ENCODE measurements at regions not wholly inside any gene's neighbourhood (a gene's known extent, or its start where the extent isn't known, plus 50 kb on each side); places are given as distances from the start of the nearest gene placed in this dataset.
"Not testable (repeated sequence)": the region's sequence is repeated elsewhere in the genome, so short reads cannot be mapped to it uniquely, and the experiment has no call there.

DNA sequence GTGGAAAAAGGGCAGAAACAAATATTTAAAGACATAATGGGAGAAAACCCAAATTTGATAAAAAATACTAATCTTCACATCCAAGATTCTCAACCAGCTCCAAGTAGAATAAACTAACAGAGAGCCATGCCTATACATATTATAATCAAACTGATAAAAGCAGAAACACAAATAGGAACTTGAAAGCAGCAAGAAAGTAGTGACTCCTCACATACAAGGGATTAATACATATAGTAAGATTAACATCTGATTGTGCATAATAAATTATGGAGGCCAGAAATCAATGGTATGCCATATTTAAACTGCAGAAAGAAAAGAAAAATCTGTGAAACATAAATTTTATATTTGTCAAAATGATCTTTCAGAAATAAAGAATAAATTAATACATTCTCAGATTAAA, 454.3 kb upstream of the PCDH10 start:
- no peak overlapping the region for H2AFZ ChIP-seq (ENCODE audit: low read length)
- H3K9ac ChIP-seq (ENCODE audit: low read length) = no peak overlapping the region
- H3K27ac ChIP-seq (ENCODE audit: low read depth, low read length, poor library complexity, severe bottlenecking) = no peak overlapping the region
- no peaks in the 10 kb centered on the region for H3K27me3 ChIP-seq (ENCODE audit: insufficient read depth, low read length)
- H4K20me1 ChIP-seq (ENCODE audit: insufficient read depth, low read length) = no peaks in the 10 kb centered on the region
- peaks cover 6% of the 10 kb centered on the region for H3K9me3 ChIP-seq (ENCODE audit: low read length)
- H3K4me3 ChIP-seq (ENCODE audit: low read depth, low read length, poor library complexity, severe bottlenecking) = no peak overlapping the region
- H3K36me3 ChIP-seq (ENCODE audit: insufficient read depth, low read length) = no peaks in the 10 kb centered on the region
- no peaks in the 10 kb centered on the region for H3K4me1 ChIP-seq (ENCODE audit: insufficient read depth, low read length, severe bottlenecking)
- H3K79me2 ChIP-seq (ENCODE audit: insufficient read depth, low read length) = no peaks in the 10 kb centered on the region
- H3K4me2 ChIP-seq (ENCODE audit: low read length) = no peak overlapping the region
- no peaks in the 10 kb centered on the region for H3K9me2 ChIP-seq (ENCODE audit: low read depth, low read length)
- no peak for TF ChIP-seq EZH2 (IDR thresholded peaks at IDR 0.05; ENCODE audit: borderline replicate concordance, low read length)
- TF ChIP-seq, protein P1, sequence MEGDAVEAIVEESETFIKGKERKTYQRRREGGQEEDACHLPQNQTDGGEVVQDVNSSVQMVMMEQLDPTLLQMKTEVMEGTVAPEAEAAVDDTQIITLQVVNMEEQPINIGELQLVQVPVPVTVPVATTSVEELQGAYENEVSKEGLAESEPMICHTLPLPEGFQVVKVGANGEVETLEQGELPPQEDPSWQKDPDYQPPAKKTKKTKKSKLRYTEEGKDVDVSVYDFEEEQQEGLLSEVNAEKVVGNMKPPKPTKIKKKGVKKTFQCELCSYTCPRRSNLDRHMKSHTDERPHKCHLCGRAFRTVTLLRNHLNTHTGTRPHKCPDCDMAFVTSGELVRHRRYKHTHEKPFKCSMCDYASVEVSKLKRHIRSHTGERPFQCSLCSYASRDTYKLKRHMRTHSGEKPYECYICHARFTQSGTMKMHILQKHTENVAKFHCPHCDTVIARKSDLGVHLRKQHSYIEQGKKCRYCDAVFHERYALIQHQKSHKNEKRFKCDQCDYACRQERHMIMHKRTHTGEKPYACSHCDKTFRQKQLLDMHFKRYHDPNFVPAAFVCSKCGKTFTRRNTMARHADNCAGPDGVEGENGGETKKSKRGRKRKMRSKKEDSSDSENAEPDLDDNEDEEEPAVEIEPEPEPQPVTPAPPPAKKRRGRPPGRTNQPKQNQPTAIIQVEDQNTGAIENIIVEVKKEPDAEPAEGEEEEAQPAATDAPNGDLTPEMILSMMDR (IDR thresholded peaks at IDR 0.05; ENCODE audit: low read length) = no peak
- H3F3A ChIP-seq (ENCODE audit: insufficient read depth, low read length) = no peaks in the 10 kb centered on the region

DNA sequence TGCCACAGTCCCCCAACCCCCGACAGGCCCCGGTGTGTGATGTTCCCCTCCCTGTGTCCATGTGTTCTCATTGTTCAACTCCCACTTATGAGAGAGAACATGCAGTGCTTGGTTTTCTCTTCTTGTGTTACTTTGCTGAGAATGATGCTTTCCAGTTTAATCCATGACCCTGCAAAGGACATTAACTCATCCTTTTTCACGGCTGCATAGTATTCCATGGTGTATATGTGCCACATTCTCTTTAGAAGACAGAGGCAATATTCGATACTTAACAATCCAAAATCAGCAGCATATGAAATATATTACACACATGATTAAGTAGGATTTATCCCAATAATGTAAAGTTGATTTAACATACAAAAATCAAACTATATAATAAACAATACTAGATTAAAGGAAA, 451.6 kb upstream of the PCDH10 start:
- not testable (repeated sequence) for H3K27ac ChIP-seq (ENCODE audit: low read depth, low read length, poor library complexity, severe bottlenecking); H3F3A ChIP-seq (ENCODE audit: insufficient read depth, low read length); H3K36me3 ChIP-seq (ENCODE audit: insufficient read depth, low read length); H2AFZ ChIP-seq (ENCODE audit: low read length); H4K20me1 ChIP-seq (ENCODE audit: insufficient read depth, low read length); H3K4me3 ChIP-seq (ENCODE audit: low read depth, low read length, poor library complexity, severe bottlenecking); H3K9me3 ChIP-seq (ENCODE audit: low read length); H3K27me3 ChIP-seq (ENCODE audit: insufficient read depth, low read length); H3K4me1 ChIP-seq (ENCODE audit: insufficient read depth, low read length, severe bottlenecking); H3K9me2 ChIP-seq (ENCODE audit: low read depth, low read length); H3K79me2 ChIP-seq (ENCODE audit: insufficient read depth, low read length); H3K4me2 ChIP-seq (ENCODE audit: low read length); H3K9ac ChIP-seq (ENCODE audit: low read length)

DNA sequence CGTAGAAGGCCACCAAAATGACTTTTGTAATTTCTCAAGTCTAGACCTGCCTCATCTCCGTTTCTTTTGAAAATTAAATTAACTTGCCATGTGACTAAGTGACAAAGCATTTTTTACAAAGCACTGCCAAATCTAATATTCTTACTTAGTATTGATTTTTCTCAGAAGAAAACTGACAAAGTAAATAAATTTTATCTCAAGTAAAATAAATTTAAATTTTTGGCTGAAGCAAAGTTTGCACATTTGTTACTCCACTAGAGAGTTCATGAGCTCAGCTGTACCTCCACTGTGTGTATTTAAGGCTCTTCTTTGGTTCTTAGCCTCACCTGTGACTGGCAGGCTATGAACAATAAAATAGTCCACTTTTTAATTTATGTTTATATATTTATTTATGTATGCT, 441.1 kb upstream of the PCDH10 start:
- H3K9ac ChIP-seq (ENCODE audit: low read length) = no peak overlapping the region
- H3K4me3 ChIP-seq (ENCODE audit: low read depth, low read length, poor library complexity, severe bottlenecking) = no peak overlapping the region
- no peaks in the 10 kb centered on the region for H3K79me2 ChIP-seq (ENCODE audit: insufficient read depth, low read length)
- no peaks in the 10 kb centered on the region for H4K20me1 ChIP-seq (ENCODE audit: insufficient read depth, low read length)
- no peak overlapping the region for H3K4me2 ChIP-seq (ENCODE audit: low read length)
- peak overlapping the region; percentile 68 for H2AFZ ChIP-seq (ENCODE audit: low read length)
- no peak overlapping the region for H3K27ac ChIP-seq (ENCODE audit: low read depth, low read length, poor library complexity, severe bottlenecking)
- H3F3A ChIP-seq (ENCODE audit: insufficient read depth, low read length) = no peaks in the 10 kb centered on the region
- no peaks in the 10 kb centered on the region for H3K27me3 ChIP-seq (ENCODE audit: insufficient read depth, low read length)
- H3K36me3 ChIP-seq (ENCODE audit: insufficient read depth, low read length) = no peaks in the 10 kb centered on the region
- no peaks in the 10 kb centered on the region for H3K9me2 ChIP-seq (ENCODE audit: low read depth, low read length)
- TF ChIP-seq, protein P1 (IDR thresholded peaks at IDR 0.05; ENCODE audit: low read length) = no peak
- TF ChIP-seq EZH2 (IDR thresholded peaks at IDR 0.05; ENCODE audit: borderline replicate concordance, low read length) = no peak
- peaks cover 8% of the 10 kb centered on the region for H3K4me1 ChIP-seq (ENCODE audit: insufficient read depth, low read length, severe bottlenecking)
- H3K9me3 ChIP-seq (ENCODE audit: low read length) = 0 out of 2 replicates have a peak, but pooled peaks cover 5% of the 10 kb centered on the region

- H3K27ac ChIP-seq (ENCODE audit: low read depth, low read length, poor library complexity, severe bottlenecking) = no peak overlapping the region
- H3K9me3 ChIP-seq (ENCODE audit: low read length) = 0 out of 2 replicates have a peak, but pooled peaks cover 5% of the 10 kb centered on the region
- peak overlapping the region; percentile 22; the same call in 1 of the 2 replicates for H3K4me2 ChIP-seq (ENCODE audit: low read length)
- H3K27me3 ChIP-seq (ENCODE audit: insufficient read depth, low read length) = no peaks in the 10 kb centered on the region
- no peaks in the 10 kb centered on the region for H3K9me2 ChIP-seq (ENCODE audit: low read depth, low read length)
- TF ChIP-seq, protein P1 (IDR thresholded peaks at IDR 0.05; ENCODE audit: low read length) = no peak
- no peak for TF ChIP-seq EZH2 (IDR thresholded peaks at IDR 0.05; ENCODE audit: borderline replicate concordance, low read length)
- H3K36me3 ChIP-seq (ENCODE audit: insufficient read depth, low read length) = no peaks in the 10 kb centered on the region
- no peaks in the 10 kb centered on the region for H3K79me2 ChIP-seq (ENCODE audit: insufficient read depth, low read length)
- H2AFZ ChIP-seq (ENCODE audit: low read length) = peak overlapping the region; percentile 57
- no peaks in the 10 kb centered on the region for H4K20me1 ChIP-seq (ENCODE audit: insufficient read depth, low read length)
- no peak overlapping the region for H3K9ac ChIP-seq (ENCODE audit: low read length)
- no peaks in the 10 kb centered on the region for H3F3A ChIP-seq (ENCODE audit: insufficient read depth, low read length)
- H3K4me1 ChIP-seq (ENCODE audit: insufficient read depth, low read length, severe bottlenecking) = peaks cover 8% of the 10 kb centered on the region
- no peak overlapping the region for H3K4me3 ChIP-seq (ENCODE audit: low read depth, low read length, poor library complexity, severe bottlenecking)
Measured at GRCh38 chr4:132709056-132709455, 440.0 kb upstream of the PCDH10 start.
